ENCODE measurements at regions not wholly inside any gene's neighbourhood (a gene's known extent, or its start where the extent isn't known, plus 50 kb on each side); places are given as distances from the start of the nearest gene placed in this dataset.
A peak's percentile ranks its signal among the peaks of the same experiment; 100 is the strongest.
"Not testable (repeated sequence)": the region's sequence is repeated elsewhere in the genome, so short reads cannot be mapped to it uniquely, and the experiment has no call there.

- no peak for DNase-seq (ENCODE audit: low read depth)
Observed at GRCh38 chr4:18751083-18751482, 729.5 kb upstream of the LCORL start.

DNA sequence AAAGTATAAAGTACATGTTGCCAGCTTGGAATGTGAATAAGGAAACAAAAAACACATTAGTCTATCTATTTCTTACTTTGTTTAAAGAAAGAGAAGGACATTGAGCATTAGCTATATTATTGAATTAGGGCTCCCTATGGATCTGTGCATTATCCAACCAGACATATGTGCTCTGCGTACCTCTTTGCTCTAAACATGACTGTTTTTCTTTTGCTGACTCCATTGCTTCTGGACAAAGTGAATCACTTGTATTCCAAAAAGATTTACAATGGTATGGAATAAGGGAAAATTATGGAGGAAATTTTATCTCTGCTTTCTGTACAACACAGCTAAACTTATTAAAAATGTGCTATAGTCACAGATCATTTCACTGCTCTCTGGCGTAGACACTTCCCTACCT, 727.8 kb upstream of the LCORL start:
- no peak for DNase-seq (ENCODE audit: low read depth)

- DNase-seq (ENCODE audit: low read depth), result no peak
Observed at GRCh38 chr4:18736551-18736950, 715.0 kb upstream of the LCORL start.

DNA sequence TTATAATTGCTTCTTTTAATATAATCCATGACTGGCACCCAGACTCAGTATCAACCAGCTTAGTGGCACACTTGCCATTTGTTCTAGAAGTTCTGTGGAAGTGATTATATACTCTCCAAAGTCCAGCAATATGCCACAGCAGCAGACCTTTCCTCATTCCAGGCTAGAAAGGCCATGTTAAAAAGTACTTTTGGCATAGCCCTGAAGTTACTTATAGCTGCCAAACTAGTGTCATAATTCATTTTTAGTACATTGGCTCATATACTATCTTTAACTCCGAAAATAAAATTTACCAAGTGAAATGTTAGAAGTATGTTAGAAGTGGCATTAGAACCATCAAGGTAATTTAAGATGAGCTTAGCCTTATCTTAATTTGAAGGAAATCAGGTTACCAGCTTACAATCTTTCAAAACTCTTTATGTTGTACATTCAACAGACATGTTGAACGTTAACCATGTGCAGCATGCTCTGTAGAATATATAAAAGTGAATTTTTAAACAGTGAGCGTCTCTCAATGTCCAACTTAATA, 714.2 kb upstream of the LCORL start:
- no peak for DNase-seq (ENCODE audit: low read depth)

DNA sequence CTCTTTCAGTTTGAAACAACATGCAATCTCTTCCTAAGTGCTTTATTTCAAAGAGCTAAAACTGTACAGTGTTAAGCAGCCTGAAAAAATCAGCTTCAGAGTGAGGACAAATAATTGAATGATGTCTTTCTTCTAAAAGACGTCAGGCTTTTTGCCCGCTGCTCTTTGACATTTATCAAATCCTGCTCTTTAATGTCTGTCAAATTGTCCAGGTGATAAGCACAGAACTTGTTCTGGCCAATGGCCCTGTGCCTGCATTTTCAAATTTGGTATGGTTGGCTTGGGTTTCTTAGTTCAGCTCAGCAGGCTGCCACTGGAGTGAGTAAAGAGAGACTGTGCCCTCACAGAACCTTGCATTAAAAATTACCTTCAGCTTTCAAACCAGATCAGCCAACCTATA, 712.9 kb upstream of the LCORL start:
- DNase-seq (ENCODE audit: low read depth), result no peak

DNA sequence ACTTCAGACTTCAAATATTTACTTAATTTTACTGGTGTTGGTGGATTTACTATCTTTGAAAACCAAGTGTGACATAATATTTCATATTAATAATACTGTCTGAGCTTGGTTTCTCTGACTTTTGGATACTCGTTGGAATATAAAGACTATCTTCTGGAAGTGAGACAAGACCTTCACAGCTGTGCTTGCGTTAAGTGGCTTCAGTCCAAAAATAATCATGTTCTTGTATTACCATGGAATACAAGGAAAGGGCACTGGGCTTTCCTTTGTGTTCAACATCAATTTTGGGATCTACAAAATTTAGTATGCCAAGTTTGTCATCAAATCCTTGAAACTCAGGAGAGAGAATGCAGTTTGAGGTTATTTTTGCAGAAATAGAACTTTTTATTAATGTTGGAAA, 712.4 kb upstream of the LCORL start:
- DNase-seq (ENCODE audit: low read depth), result no peak

- DNase-seq (ENCODE audit: low read depth), result no peak
Observed at GRCh38 chr4:18722748-18723191, 701.2 kb upstream of the LCORL start.

DNA sequence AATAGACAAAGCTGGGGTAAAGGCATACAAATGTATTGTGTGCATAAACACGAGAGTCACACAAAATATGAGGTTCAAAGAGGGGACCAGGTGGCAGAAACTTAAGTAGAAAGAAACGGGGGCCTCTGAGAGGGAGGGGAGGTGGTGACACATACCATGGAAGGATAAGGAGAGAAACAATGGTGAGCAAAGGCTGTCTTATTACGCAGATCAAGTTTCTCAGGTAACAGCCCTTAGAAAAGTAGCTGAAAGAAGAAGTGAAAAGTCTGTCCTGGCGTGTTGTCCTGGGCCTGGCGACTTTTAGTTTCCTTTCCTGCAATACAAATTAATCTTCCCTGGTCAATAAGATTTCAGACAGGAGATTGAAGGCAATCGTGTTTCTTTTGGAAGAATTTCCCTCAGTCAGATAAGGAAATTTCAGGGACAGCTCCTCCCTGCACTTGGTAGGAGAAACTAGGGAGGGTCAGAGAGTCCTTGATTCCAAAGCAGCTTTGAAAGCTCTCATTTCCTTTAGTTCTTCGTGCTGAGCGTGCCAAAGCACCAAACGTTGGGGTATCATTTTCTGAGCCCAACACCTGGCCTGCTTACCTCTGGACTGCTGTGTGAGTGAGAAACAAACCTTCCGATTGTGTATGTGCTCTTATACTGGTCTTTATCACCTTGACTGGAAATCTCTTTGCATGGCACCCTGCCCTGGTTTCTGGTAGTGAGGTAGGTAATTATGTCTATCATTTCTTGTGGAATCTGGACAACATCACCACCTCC, 676.7 kb upstream of the LCORL start:
- DNase-seq (ENCODE audit: low read depth), result no peak

- DNase-seq (ENCODE audit: low read depth), result no peak
Observed at GRCh38 chr4:18695733-18696527, 674.4 kb upstream of the LCORL start.

DNA sequence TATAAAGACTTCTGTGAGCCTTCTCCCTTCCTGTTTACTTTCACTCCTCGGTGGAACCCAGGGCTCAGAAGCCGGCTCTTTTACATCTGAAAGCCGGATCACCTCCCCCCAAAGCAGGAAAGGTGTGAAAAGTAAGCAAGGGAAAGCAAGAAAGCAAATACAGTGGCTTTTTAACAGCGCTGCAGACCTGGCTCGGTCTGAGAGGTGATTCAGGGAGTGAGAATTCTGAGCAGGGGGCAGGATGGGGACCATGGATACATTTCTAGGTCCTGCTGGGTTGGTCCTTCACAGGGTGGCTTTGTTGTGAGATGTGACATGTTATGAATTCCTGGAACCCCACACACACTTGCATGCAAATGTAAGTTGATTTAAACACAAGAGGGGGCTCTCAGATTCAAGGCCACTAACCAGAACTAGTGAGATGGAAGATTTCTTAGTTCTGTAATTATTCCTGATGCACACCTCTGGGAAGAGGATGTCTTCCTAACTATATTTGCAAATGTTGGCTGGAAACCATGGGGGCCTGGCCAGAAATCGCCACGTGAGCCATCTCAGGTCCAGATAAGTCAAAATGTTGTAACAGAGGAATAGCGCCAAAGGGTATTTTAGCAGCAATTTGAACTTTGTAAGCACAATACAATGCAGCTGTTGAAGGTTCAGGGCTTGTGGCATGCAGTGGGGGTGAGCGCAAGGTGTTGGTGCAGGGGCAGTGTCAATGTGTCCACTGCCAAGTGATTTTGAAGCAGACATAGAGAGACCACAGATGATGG, 670.1 kb upstream of the LCORL start:
- DNase-seq (ENCODE audit: low read depth), result no peak

- DNase-seq (ENCODE audit: low read depth), result no peak
Observed at GRCh38 chr4:18690291-18690955, 668.9 kb upstream of the LCORL start.

GRCh38 chr4:18689308-18690115, 668.0 kb upstream of the LCORL start:
- peak; percentile 6 for DNase-seq (ENCODE audit: low read depth)

GRCh38 chr4:18688351-18688750, 666.8 kb upstream of the LCORL start:
- DNase-seq (ENCODE audit: low read depth), result not testable (repeated sequence)

- DNase-seq (ENCODE audit: low read depth), result no peak
Observed at GRCh38 chr4:18686338-18687037, 664.9 kb upstream of the LCORL start.

DNA sequence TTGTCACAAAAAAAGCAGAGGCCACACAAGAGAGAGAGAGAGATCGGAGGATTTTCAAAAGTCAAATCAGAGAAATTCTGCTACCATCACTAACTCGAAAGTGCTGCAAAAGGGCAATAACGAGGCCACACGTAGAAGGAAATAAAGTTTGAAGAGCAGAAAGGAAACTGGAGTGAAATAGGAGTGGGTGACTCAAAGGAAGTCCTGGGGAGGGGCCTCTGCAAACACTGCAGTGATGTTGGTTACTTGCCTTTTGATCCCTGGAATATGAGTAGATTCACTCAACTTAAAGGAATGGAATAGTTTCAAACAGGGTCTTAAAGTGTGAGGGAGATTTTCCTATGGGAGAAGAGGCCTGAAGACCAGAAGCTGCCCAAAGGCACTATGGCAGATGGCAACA, 663.4 kb upstream of the LCORL start:
- DNase-seq (ENCODE audit: low read depth), result no peak

DNA sequence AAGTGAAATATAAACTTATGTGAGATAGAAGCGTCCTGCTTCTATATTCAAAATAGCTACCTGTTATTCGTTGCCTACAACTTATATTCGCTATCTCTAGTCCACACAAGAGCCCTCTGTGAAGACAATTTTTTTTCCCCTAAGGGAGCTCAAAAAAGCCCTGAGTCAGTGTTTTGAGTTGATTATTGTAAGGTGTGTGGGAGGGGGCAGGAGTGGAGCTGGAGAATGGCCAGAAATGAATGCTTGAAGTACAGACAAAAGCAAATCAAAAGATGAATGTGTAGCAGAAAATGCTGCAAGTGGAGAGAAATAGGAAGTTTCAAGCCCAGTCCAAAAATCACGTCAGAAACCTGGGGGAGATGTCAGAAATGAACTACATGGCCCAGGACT, 655.0 kb upstream of the LCORL start:
- DNase-seq (ENCODE audit: low read depth), result no peak

- no peak for DNase-seq (ENCODE audit: low read depth)
Observed at GRCh38 chr4:18675586-18676525, 654.3 kb upstream of the LCORL start.

DNA sequence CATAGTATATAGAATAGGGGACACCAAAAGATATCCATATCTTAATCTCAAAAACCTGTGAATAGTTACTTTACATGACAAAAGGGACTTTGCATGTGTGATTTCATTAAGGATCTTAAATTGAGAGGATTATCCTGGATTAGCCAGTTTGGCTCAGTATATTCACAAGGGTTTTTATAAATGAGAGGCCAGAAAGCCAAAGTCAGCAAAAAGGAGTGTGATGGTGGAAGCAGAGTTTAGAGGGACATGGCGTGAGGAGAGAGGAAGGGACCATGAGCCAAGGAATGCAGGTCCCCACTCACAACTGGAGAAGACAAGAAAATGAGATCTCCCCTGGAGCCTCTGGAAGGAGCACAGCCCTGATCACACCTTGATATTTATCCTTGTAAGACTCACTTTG, 648.5 kb upstream of the LCORL start:
- no peak for DNase-seq (ENCODE audit: low read depth)

GRCh38 chr4:18669390-18669789, 647.8 kb upstream of the LCORL start:
- DNase-seq (ENCODE audit: low read depth), result no peak
